A549 (cell line): ENCODE measurements at regions not wholly inside any gene's neighbourhood (a gene's known extent, or its start where the extent isn't known, plus 50 kb on each side); places are given as distances from the start of the nearest gene placed in this dataset.

Experiments used
- ATAC-seq, 2 experiments: fragments of 200-7000 bp in 1 of 2; fragments of >200 bp in 1 of 2; cut with Nextera tagmentation in 1 of 2; cut with Tn5 transposase in 1 of 2; 3 replicates each; pipeline versions ENCODE4 v1.8.0 to v1.9.1; 2018 to 2020; ENCODE audit warnings: mild to moderate bottlenecking in 1 of 2, moderate library complexity in 1 of 2
- CTCF ChIA-PET: fragments of 300-600 bp; sonication (Branson Sonifier 250); formaldehyde crosslinking; extraction: SDS; loops from one replicate; lab custom pipeline; 2021; ENCODE audit warnings: antibody characterized with exemption, inconsistent platforms; lab: Yijun Ruan, JAX
- POLR2A ChIA-PET: fragments of 350-600 bp; formaldehyde crosslinking; extraction: SDS; loops from one replicate; lab custom pipeline; 2021; ENCODE audit warnings: antibody characterized with exemption, inconsistent platforms; lab: Yijun Ruan, JAX
- DNase-seq, 2 experiments: peaks; one replicate each; pipeline versions ENCODE4 v3.0.0 to v3.0.0-alpha.2; 2011 to 2016; ENCODE audit warnings: low read depth in 1 of 2, low spot score in 1 of 2
- FAIRE-seq: peaks from 2 replicates; lab custom pipeline; 2011; peaks lifted over from hg19 to GRCh38; lab: Jason Lieb, UNC
- H3K27ac ChIP-seq, 2 experiments: fragments of >200 bp; sonication (Bioruptor Twin); formaldehyde crosslinking; 3 replicates each; pipeline ENCODE4 v1.5.1; 2016 to 2017
- H3K4me1 ChIP-seq: fragments of >200 bp; sonication (Bioruptor Twin); formaldehyde crosslinking; 3 replicates; pipeline ENCODE4 v1.6.1; 2016
- H3K4me2 ChIP-seq: fragments of >200 bp; sonication (Bioruptor Twin); formaldehyde crosslinking; 3 replicates; pipeline ENCODE4 v1.6.1; 2016
- H3K4me3 ChIP-seq: fragments of >200 bp; sonication (Bioruptor Twin); formaldehyde crosslinking; 3 replicates; pipeline ENCODE4 v1.5.1; 2016
- H3K9me3 ChIP-seq: fragments of >200 bp; sonication (Bioruptor Twin); formaldehyde crosslinking; 3 replicates; pipeline ENCODE4 v1.6.1; 2016
- CEBPB ChIP-seq, 2 experiments: fragments of >200 bp in 1 of 2; sonication (Bioruptor Twin) in 1 of 2; formaldehyde crosslinking in 1 of 2; IDR thresholded peaks; 2 replicates each; pipeline ENCODE4 v1.6.1; 2012 to 2016
- CHD2 ChIP-seq: fragments of 150-350 bp; IDR thresholded peaks from 2 replicates; pipeline ENCODE4 v1.6.1; 2014; ENCODE audit warnings: low read length; ENCODE audit not compliant: partially characterized antibody
- EHMT2 ChIP-seq: fragments of 200-600 bp; sonication (generic); IDR thresholded peaks from 2 replicates; pipeline ENCODE4 v1.6.1; 2016; ENCODE audit warnings: antibody characterized with exemption, low read depth, mild to moderate bottlenecking, moderate library complexity
- ELK1 ChIP-seq: fragments of 150-350 bp; IDR thresholded peaks from 2 replicates; pipeline ENCODE4 v1.6.1; 2014; ENCODE audit warnings: low read depth, mild to moderate bottlenecking, low read length
- FOSB ChIP-seq: fragments of 250-450 bp; sonication (Bioruptor Pico); IDR thresholded peaks from 2 replicates; pipeline ENCODE4 v1.5.0; 2020; ENCODE audit warnings: mild to moderate bottlenecking, moderate library complexity
- FOXS1 ChIP-seq: fragments of 250-450 bp; sonication (Bioruptor Pico); IDR thresholded peaks from 2 replicates; pipeline ENCODE4 v1.5.0; 2020; ENCODE audit warnings: mild to moderate bottlenecking, moderate library complexity
- HES2 ChIP-seq: fragments of >200 bp; sonication (Bioruptor Twin); formaldehyde crosslinking; IDR thresholded peaks from 2 replicates; pipeline ENCODE4 v1.6.1; 2016
- HEYL ChIP-seq: fragments of 250-450 bp; sonication (Bioruptor Pico); IDR thresholded peaks from 2 replicates; pipeline ENCODE4 v1.8.0; 2021; ENCODE audit warnings: mild to moderate bottlenecking, moderate library complexity
- HOXB5 ChIP-seq: fragments of 250-450 bp; sonication (Bioruptor Pico); IDR thresholded peaks from 2 replicates; pipeline ENCODE4 v1.5.0; 2020; ENCODE audit warnings: mild to moderate bottlenecking, moderate library complexity
- JUNB ChIP-seq: fragments of >200 bp; sonication (Bioruptor Twin); formaldehyde crosslinking; IDR thresholded peaks from 2 replicates; pipeline ENCODE4 v1.6.1; 2016
- MAZ ChIP-seq: fragments of 150-350 bp; IDR thresholded peaks from 2 replicates; pipeline ENCODE4 v1.6.1; 2014; ENCODE audit warnings: antibody characterized with exemption, low read depth, low read length, borderline replicate concordance
- NFE2L2 ChIP-seq: fragments of 150-350 bp; conservative IDR thresholded peaks from 2 replicates; pipeline ENCODE4 v1.6.1; 2014; ENCODE audit warnings: low read length
- NPAS2 ChIP-seq: fragments of 250-450 bp; sonication (Bioruptor Pico); IDR thresholded peaks from 2 replicates; pipeline ENCODE4 v1.8.0; 2022; ENCODE audit warnings: mild to moderate bottlenecking, moderate library complexity, borderline replicate concordance
- PBX3 ChIP-seq: IDR thresholded peaks from 2 replicates; pipeline ENCODE4 v1.6.1; 2012
- PHF8 ChIP-seq: fragments of 200-600 bp; sonication (generic); IDR thresholded peaks from 2 replicates; pipeline ENCODE4 v1.6.1; 2016; ENCODE audit warnings: low read depth, mild to moderate bottlenecking, antibody characterized with exemption, moderate library complexity, borderline replicate concordance
- POLR2A ChIP-seq: IDR thresholded peaks from 2 replicates; pipeline ENCODE4 v1.6.1; 2012; ENCODE audit warnings: mild to moderate bottlenecking, low read length
- RAD21 ChIP-seq, 2 experiments: fragments of >200 bp in 1 of 2; sonication (Bioruptor Twin) in 1 of 2; formaldehyde crosslinking in 1 of 2; IDR thresholded peaks in 1 of 2; conservative IDR thresholded peaks in 1 of 2; 2 replicates in 1 of 2; 3 replicates in 1 of 2; pipeline ENCODE4 v1.6.1; 2012 to 2018; ENCODE audit warnings: inconsistent platforms in 1 of 2
- RARB ChIP-seq: fragments of 250-450 bp; sonication (Bioruptor Pico); IDR thresholded peaks from 2 replicates; pipeline ENCODE4 v1.8.0; 2021; ENCODE audit warnings: mild to moderate bottlenecking, moderate library complexity
- RCOR1 ChIP-seq: fragments of 150-350 bp; IDR thresholded peaks from 2 replicates; pipeline ENCODE4 v1.6.1; 2014; ENCODE audit warnings: antibody characterized with exemption, low read length, low read depth
- RFX5 ChIP-seq: fragments of 450-650 bp; IDR thresholded peaks from 2 replicates; pipeline ENCODE4 v1.7.1; 2014; ENCODE audit warnings: antibody characterized with exemption, mild to moderate bottlenecking, moderate library complexity
- ZC3H11A ChIP-seq: fragments of 450-650 bp; IDR thresholded peaks from 2 replicates; pipeline ENCODE4 v1.6.1; 2014; ENCODE audit warnings: antibody characterized with exemption, mild to moderate bottlenecking
- ZFP36 ChIP-seq: fragments of 450-650 bp; IDR thresholded peaks from 2 replicates; pipeline ENCODE4 v1.6.1; 2014; ENCODE audit warnings: borderline replicate concordance; ENCODE audit not compliant: partially characterized antibody
- ZSCAN20 ChIP-seq: fragments of 250-450 bp; sonication (Bioruptor Pico); IDR thresholded peaks from 2 replicates; pipeline ENCODE4 v1.8.0; 2022; ENCODE audit warnings: mild to moderate bottlenecking, moderate library complexity
- WGBS: methylation state at CpG from one replicate; pipeline ENCODE4 v1.1.6; 2017; ENCODE audit errors: missing lambda C conversion rate; 5-methylcytosine and 5-hydroxymethylcytosine counted together
- TF ChIP-seq, protein P1 (sequence below): IDR thresholded peaks from 2 replicates; pipeline ENCODE4 v1.6.1; 2012; ENCODE audit warnings: low read depth, borderline replicate concordance

GRCh38 chr3:38968403-38968802 is 83.3 kb downstream of the SCN11A start (continued):
- TF ChIP-seq ELK1 (no peak), NFE2L2 (no peak), RCOR1 (no peak), RAD21 (conservative IDR thresholded peaks at IDR 0.05 in 1 of 2, IDR thresholded peaks at IDR 0.05 in 1 of 2) (no peak), PBX3 (no peak)

DNA sequence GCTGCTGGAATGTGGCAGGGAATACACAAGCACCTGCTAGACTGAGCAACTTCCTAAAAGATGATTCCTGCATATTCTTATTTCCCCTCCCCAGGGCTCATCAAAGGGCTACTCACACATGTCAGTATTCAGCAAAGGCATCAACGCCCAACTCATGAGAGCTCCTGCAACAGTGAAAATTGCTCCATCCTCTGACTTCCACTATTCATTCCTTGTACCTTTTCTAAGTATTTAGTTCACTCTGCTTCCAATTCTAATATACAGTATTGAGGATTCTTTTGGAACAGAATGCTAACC is 84.1 kb downstream of the SCN11A start:
- no peak for DNase-seq
- H3K4me1 ChIP-seq = no peaks in the 10 kb centered on the region
- no peaks in the 10 kb centered on the region for H3K9me3 ChIP-seq
- TF ChIP-seq RARB (CRISPR knock-in tag) (no peak), POLR2A (no peak), ZFP36 (no peak), JUNB (no peak), MAZ (no peak), RFX5 (no peak)
- TF ChIP-seq, protein P1, sequence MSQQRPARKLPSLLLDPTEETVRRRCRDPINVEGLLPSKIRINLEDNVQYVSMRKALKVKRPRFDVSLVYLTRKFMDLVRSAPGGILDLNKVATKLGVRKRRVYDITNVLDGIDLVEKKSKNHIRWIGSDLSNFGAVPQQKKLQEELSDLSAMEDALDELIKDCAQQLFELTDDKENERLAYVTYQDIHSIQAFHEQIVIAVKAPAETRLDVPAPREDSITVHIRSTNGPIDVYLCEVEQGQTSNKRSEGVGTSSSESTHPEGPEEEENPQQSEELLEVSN = no peak
- TF ChIP-seq, all 56 proteins: peak for 0
- Histone ChIP-seq H3K27ac (no peak overlapping the region), H3K4me2 (no peak overlapping the region), H3K4me3 (no peak overlapping the region)
- POLR2A ChIA-PET = no interaction called here
- 3% methylated on average over 1 of the region's 1 CpG for WGBS
- CTCF ChIA-PET = interaction anchor here (5.1 kb wide), 1 partner anchor 32 kb away, joined by 18 read pairs; no protein-coding TSS in a partner anchor
- no peak for ATAC-seq
- no peak for FAIRE-seq

DNA sequence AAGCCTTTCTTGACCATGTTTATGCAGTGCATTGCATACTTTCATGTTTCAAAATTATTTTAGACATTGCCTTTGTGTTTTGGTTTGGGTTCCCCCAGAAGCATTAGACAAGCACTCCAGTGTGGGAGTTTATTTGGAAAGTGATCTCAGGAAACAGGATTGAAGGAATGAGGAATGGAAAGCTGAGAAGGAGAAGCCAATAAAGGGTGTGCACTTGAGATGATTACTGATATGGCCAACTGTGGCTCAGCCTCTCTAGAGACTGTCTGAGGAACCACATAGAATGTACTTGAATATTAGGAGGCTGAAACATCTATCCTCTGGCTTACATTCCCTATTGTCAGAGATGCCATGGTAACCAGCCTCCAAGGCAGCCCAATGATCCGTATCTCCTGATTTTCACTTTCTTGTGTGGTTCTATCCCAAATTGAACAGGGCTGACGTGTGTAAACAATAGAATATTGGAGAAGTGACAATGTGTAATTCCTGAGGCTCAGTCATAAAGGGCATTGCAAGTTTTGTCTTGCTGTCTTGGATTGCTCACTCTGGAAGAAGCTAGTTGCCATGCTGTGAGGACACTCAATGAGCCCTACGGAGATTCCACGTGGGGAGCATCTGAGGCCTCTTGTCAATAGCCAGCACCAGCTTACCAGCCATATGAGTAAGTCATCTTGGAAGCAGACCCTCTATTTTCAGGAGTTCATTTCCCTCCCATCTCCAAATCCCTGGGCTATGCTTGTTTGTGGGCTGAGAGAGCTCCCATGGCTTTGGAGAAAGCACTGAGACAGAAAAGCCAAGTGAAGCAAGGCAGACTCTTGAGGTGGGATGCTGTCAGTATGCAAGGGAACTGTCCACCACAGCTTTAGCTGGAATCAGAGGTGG is 84.7 kb downstream of the SCN11A start:
- ATAC-seq = no peak
- POLR2A ChIA-PET = no interaction called here
- H3K4me3 ChIP-seq = no peak overlapping the region
- no peak overlapping the region for H3K4me2 ChIP-seq
- H3K27ac ChIP-seq = no peak overlapping the region
- DNase-seq = no peak
- TF ChIP-seq ZSCAN20 (CRISPR knock-in tag) (no peak), FOSB (CRISPR knock-in tag) (no peak)
- TF ChIP-seq, all 56 proteins: peak for 0
- CTCF ChIA-PET = no interaction called here
- WGBS = 2% methylated on average over 4 of the region's 4 CpGs
- Histone ChIP-seq H3K4me1 (no peaks in the 10 kb centered on the region), H3K9me3 (no peaks in the 10 kb centered on the region)
- no peak for FAIRE-seq

GRCh38 chr3:38964646-38965045 is 87.1 kb downstream of the SCN11A start:
- Histone ChIP-seq H3K9me3 (no peaks in the 10 kb centered on the region), H3K4me3 (no peak overlapping the region), H3K27ac (no peak overlapping the region), H3K4me1 (no peaks in the 10 kb centered on the region), H3K4me2 (no peak overlapping the region)
- ChIA-PET POLR2A (no interaction called here), CTCF (interaction anchor here (1.1 to 1.7 kb wide), 4 partner anchors 13 to 35 kb away, joined by 3 to 4 read pairs (median 3); no protein-coding TSS in a partner anchor)
- ATAC-seq (no peak), DNase-seq (no peak), FAIRE-seq (no peak)
- WGBS = 39% methylated on average over 4 of the region's 4 CpGs
- TF ChIP-seq HEYL (CRISPR knock-in tag) (no peak), RFX5 (no peak), CHD2 (no peak), PHF8 (no peak), HOXB5 (CRISPR knock-in tag) (no peak), ZFP36 (no peak), FOXS1 (CRISPR knock-in tag) (no peak), CEBPB (IDR thresholded peaks at IDR 0.05) (no peak), HES2 (no peak), NPAS2 (no peak), EHMT2 (no peak), JUNB (no peak), ZC3H11A (no peak)
